Stomach (tissue), 8 donors: ENCODE measurements at regions not wholly inside any gene's neighbourhood (a gene's known extent, or its start where the extent isn't known, plus 50 kb on each side); places are given as distances from the start of the nearest gene placed in this dataset.

Experiments used
- DNase-seq, 2 donors: peaks; one replicate each; pipeline versions ENCODE4 v3.0.0 to v3.0.0-alpha.2; 2013 to 2019
- H3K27ac ChIP-seq, 5 donors: fragments of 200-600 bp in 4 of 5; sonication (generic) in 4 of 5; one replicate each; pipeline ENCODE4 v1.5.1; 2013 to 2019; ENCODE audit warnings: mild to moderate bottlenecking in 1 of 5, moderate library complexity in 1 of 5
- H3K27me3 ChIP-seq, 3 donors: fragments of 200-600 bp; sonication (generic); one replicate each; pipeline ENCODE4 v1.5.1; 2017 to 2019; ENCODE audit warnings: mixed run types in 1 of 3
- H3K36me3 ChIP-seq, 4 donors: fragments of 200-600 bp; sonication (generic); 1 replicate in 3 of 4; 2 replicates in 1 of 4; pipeline ENCODE4 v1.5.1; 2016 to 2019
- H3K4me1 ChIP-seq, 4 donors: fragments of 200-600 bp; sonication (generic); one replicate each; pipeline ENCODE4 v1.5.1; 2016 to 2019
- H3K4me3 ChIP-seq, 4 donors: fragments of 200-600 bp; sonication (generic) in 3 of 4; one replicate each; pipeline ENCODE4 v1.5.1; 2016 to 2019; ENCODE audit warnings: mild to moderate bottlenecking in 1 of 4
- H3K9me3 ChIP-seq, 4 donors: fragments of 200-600 bp; sonication (generic); one replicate each; pipeline ENCODE4 v1.5.1; 2016 to 2019
- CTCF ChIP-seq, 7 experiments: fragments of 450-650 bp in 4 of 7; fragments of 200-600 bp in 3 of 7; sonication (generic) in 3 of 7; IDR thresholded peaks; one replicate each; pipeline ENCODE4 v1.5.1; 2016 to 2019; ENCODE audit warnings: antibody characterized with exemption in 7 of 7, control low read depth in 2 of 7, mild to moderate bottlenecking in 1 of 7
- EP300 ChIP-seq: sonication (generic); formaldehyde crosslinking; IDR thresholded peaks from one replicate; pipeline ENCODE4 v1.6.1; 2017; ENCODE audit warnings: antibody characterized with exemption
- POLR2A ChIP-seq, 4 donors: fragments of 450-650 bp; IDR thresholded peaks; one replicate each; pipeline ENCODE4 v1.6.1; 2016; ENCODE audit warnings: antibody characterized with exemption in 4 of 4, control low read depth in 2 of 4, mild to moderate bottlenecking in 1 of 4, moderate library complexity in 1 of 4
- POLR2AphosphoS5 ChIP-seq, 3 donors: sonication (generic); formaldehyde crosslinking; IDR thresholded peaks; one replicate each; pipeline ENCODE4 v1.6.1; 2016; ENCODE audit warnings: antibody characterized with exemption in 3 of 3
- WGBS, 5 donors: extraction: QIAGEN DNeasy Blood & Tissue Kit in 3 of 5; methylation state at CpG; one replicate each; pipeline versions ENCODE4 v1.1.5 to v1.1.7; 2013 to 2018; 5-methylcytosine and 5-hydroxymethylcytosine counted together
- intact Hi-C: fragments of 100-400 bp; cut with DNase I; formaldehyde crosslinking; loops from one replicate; pipeline ENCODE4 v1.15.1; 2023; ENCODE audit warnings: low total_unique reads
- donor health status: healthy with polysubstance abuse.
- donor health status: Bipolar disorder and iron deficiency.
- donor health status: healthy.

GRCh38 chr3:73294537-73294936, 233.1 kb downstream of the EBLN2 start:
- WGBS, 5 donors: 56 to 60% (median 59%) methylated on average over 7 to 8 of the region's 8 CpGs
- no peak for DNase-seq
- intact Hi-C loops: no loop called here
- TF ChIP-seq CTCF (IDR thresholded peaks at IDR 0.05) (no peak), POLR2A (IDR thresholded peaks at IDR 0.05) (no peak), POLR2AphosphoS5 (IDR thresholded peaks at IDR 0.05) (no peak), EP300 (no peak)
- Histone ChIP-seq H3K36me3 (no peaks in the 10 kb centered on the region), H3K27ac (no peak overlapping the region), H3K4me3 (no peak overlapping the region), H3K4me1 (peaks cover 0 to 8% (median 0%) of the 10 kb centered on the region in 4 donors), H3K9me3 (no peaks in the 10 kb centered on the region), H3K27me3 (no peaks in the 10 kb centered on the region)

- Histone ChIP-seq H3K36me3 (no peaks in the 10 kb centered on the region), H3K4me3 (no peak overlapping the region), H3K27me3 (no peaks in the 10 kb centered on the region), H3K9me3 (no peaks in the 10 kb centered on the region), H3K4me1 (peaks cover 0 to 8% (median 0%) of the 10 kb centered on the region in 4 donors), H3K27ac (no peak overlapping the region)
- no peak for DNase-seq
- WGBS, 5 donors: 74 to 87% (median 83%) methylated on average over 9 of the region's 9 CpGs
- intact Hi-C loops: no loop called here
- TF ChIP-seq EP300 (no peak), POLR2A (IDR thresholded peaks at IDR 0.05) (no peak), POLR2AphosphoS5 (IDR thresholded peaks at IDR 0.05) (no peak), CTCF (IDR thresholded peaks at IDR 0.05) (no peak)
Measured at GRCh38 chr3:73295876-73296635, 234.6 kb downstream of the EBLN2 start.

GRCh38 chr3:73296859-73297258, 235.4 kb downstream of the EBLN2 start:
- Histone ChIP-seq H3K9me3 (no peaks in the 10 kb centered on the region), H3K27ac (no peak overlapping the region), H3K4me3 (no peak overlapping the region), H3K36me3 (no peaks in the 10 kb centered on the region), H3K4me1 (peaks cover 0 to 8% (median 0%) of the 10 kb centered on the region in 4 donors), H3K27me3 (peaks cover 0 to 5% (median 0%) of the 10 kb centered on the region in 3 donors)
- no peak for TF ChIP-seq EP300
- TF ChIP-seq POLR2AphosphoS5 (IDR thresholded peaks at IDR 0.05): no peak
- TF ChIP-seq POLR2A (IDR thresholded peaks at IDR 0.05): no peak
- TF ChIP-seq CTCF (IDR thresholded peaks at IDR 0.05): no peak
- WGBS, 5 donors: 76 to 90% (median 84%) methylated on average over 5 of the region's 5 CpGs
- no peak for DNase-seq
- intact Hi-C loops: no loop called here

GRCh38 chr3:73298243-73299183, 237.1 kb downstream of the EBLN2 start:
- intact Hi-C loops: no loop called here
- no peak for DNase-seq
- Histone ChIP-seq H3K4me3 (no peak overlapping the region), H3K4me1 (peaks cover 0 to 8% (median 0%) of the 10 kb centered on the region in 4 donors), H3K27me3 (peaks cover 0 to 20% (median 0%) of the 10 kb centered on the region in 3 donors), H3K36me3 (no peaks in the 10 kb centered on the region), H3K27ac (no peak overlapping the region), H3K9me3 (no peaks in the 10 kb centered on the region)
- TF ChIP-seq POLR2AphosphoS5 (IDR thresholded peaks at IDR 0.05) (no peak), POLR2A (IDR thresholded peaks at IDR 0.05) (no peak), EP300 (no peak), CTCF (IDR thresholded peaks at IDR 0.05) (no peak)
- WGBS, 5 donors: 42 to 63% (median 45%) methylated on average over 11 of the region's 11 CpGs
